Right renal pelvis (tissue), 4 donors: ENCODE measurements at regions not wholly inside any gene's neighbourhood (a gene's known extent, or its start where the extent isn't known, plus 50 kb on each side); places are given as distances from the start of the nearest gene placed in this dataset.
"Not testable (repeated sequence)": the region's sequence is repeated elsewhere in the genome, so short reads cannot be mapped to it uniquely, and the experiment has no call there.

Experiments used
- DNase-seq, 4 donors: peaks; one replicate each; pipeline ENCODE4 v3.0.0-alpha.2; 2013; ENCODE audit warnings: low read depth in 4 of 4, low spot score in 3 of 4, missing footprints in 1 of 4

- no peak for DNase-seq
These were observed 73.9 kb downstream of the LSM3 start for GRCh38 chr3:14252321-14253021.

DNA sequence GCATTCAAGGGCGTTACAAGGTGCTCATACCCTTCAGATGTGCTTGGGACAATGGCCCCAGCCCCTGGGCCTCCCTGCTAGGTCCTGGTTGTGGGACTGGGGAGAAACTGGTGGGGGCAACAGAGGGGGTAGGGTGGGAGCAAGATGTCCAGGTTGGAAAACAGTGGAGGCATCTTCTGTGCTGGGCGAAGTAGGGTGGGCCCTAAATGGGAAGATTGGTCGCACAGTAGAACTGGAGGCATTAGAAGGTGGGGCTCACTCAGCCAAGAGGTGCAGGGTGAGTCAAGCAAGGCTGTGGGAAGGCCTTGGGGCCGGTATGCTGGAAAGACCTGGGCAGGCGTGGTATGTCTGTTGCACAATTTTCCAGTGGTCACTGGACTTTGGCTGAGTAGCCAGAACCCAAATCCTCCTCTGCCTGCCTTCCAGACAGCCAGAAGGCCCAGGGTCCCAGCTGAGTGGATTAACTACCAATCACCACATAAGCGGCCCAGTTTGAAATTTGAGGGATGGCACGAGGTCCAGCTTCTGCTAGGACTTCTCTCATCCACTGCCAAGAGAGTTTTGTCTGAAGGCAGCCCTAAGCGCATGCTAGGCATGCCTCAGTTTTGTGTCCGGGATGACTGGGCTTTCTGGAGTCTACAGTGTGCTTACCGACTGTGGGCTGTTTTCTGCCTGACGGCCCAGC, 74.5 kb downstream of the LSM3 start:
- no peak for DNase-seq

DNA sequence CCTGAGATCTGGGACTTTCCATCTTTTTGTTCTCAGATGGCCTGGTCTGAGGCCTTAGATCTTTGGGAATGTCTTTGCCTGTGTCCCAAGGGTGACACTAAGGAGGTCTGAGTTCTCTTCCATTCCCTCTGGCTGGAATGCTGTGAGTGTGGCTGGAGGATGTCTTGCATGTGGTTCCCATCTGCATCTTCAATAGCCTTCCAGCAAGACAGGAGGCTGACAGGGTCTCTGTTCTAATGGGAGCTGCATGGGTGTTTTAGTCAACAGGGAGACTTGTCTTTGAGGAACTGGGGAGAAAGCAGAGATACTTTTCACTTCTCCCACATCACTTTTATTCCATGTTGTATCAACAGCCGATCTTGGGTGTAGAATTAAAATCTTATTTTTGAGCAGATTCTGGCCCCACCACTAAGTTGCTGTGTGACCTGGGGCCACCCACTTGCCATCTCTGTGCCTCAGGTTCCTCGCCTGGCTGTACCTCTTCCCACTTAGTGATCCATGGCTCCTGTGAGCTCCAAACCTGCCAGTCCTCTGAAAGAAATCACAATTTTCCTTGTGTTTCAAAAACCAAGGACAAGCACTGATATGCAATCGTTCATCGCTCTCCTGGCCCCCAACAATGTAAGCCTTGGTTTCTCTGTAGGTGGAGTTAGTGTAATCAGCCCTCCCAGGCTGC, 75.2 kb downstream of the LSM3 start:
- no peak for DNase-seq

- no peak for DNase-seq
These were observed 76.4 kb downstream of the LSM3 start for GRCh38 chr3:14254812-14255702.

DNA sequence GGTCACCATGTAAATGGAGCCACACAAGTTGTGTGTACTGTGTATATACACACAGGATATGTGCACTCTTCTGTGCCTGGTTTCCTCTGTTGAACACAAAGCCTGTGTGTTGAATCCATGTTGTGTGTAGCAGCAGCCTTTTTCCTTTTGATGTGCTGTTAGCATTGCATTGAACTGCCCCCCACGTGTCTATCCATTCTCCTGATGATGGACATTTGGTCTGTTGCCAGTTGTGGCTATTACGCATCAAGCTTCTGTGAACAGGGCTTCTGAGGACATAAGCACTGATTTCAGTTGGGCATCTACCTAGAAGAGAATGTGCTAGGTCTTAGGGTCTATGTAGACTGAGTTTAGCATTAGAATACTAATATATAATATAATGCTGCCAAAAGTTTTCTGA, 77.4 kb downstream of the LSM3 start:
- DNase-seq = no peak

DNA sequence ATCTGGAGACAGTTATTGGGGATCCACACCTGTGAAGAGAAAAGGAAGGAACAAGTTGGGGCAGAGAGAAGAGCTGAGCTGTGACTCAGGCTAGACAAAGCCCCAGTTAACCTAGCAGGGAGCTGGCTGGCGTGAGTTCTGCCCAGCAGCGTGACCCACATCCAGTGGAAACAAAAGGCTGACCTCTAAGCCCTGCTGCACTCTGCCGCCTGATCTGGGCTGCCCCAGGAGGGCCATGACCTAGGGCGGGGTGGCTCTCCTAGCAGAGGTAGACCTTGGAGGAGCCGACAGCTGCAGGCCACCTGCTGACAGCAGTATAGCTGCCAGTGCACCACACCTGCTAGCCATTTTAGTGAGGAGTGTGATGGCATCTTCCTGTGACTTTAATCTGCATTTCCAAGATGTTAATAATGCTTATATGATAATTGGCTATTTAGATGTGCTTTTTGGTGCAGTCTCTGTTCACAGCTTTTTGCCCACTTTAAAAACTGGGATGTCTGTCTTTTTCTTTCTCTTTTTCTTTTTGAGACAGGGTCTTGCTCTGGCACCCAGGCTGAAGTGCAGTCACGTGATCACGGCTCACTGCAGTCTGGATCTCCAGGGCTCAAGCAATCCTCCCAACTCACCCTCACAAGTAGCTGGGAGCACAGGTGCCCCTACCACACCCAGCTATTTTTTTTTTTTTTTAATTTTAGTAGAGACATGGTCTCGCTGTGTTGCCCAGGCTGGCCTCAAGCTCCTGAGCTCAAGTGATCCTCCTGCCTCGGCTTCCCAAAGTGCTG, 78.1 kb downstream of the LSM3 start:
- no peak for DNase-seq

- no peak for DNase-seq
These were observed 80.6 kb downstream of the LSM3 start for GRCh38 chr3:14258906-14259904.

DNA sequence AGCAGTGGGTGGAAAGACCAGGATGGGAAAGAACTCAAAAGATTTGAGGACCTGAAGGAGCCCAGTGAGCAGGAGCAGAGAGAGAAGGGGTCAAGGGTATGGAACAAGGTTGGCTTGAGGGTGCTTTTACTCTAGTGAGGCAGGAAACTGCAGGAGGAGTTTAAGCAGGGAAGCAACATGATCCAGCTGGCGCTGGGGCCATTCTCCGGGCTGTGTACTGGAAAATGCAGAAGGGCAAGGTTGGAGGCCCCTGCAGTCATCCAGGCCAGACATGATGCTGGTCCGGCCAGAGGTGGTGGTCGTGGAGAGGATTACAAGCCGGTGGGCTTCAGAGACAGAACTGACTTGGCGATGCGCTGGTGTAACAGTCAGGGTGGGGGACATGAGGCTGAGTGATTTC, 81.8 kb downstream of the LSM3 start:
- no peak for DNase-seq

DNA sequence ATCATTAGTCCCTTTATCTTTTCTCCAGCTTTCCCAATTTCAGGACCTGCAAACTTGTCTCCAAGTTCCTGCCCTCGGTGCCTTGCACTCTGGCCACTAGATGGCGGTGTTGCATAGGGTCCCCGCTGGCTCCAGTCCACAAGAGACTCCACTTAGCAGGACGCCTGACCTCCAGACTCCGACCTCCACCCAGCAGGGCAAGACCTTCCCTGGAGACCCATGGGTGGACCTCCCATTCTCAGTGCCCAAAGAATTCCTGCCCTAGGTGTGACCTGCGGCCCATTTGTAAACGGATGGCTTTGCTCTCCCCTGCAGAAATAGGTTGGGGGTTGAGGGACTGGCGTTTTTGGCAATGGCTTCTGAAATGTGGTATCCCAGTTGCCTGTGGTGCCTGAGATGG, 82.6 kb downstream of the LSM3 start:
- DNase-seq = peak; percentile 70 to 75 (median 71)

DNA sequence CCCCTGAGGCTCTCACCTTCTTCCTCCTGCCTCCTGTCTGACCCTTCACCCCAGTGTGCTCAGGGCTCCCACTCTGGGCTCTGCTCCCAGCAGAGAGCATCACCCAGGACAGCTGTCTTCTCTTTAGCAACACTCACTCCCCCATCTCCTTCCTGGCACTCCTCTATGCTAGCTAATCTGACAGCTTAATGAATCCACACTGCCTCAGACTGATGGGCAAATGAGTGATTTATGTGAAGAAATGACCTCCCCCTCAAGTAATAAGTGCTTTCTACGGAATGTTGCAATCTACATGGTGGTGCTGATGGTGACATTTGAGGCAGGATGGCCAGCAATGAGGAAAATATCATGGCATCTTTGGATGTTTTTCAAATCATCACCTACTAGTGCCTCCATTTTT, 83.6 kb downstream of the LSM3 start:
- DNase-seq = no peak

GRCh38 chr3:14262867-14263266, 84.2 kb downstream of the LSM3 start:
- DNase-seq = no peak

DNA sequence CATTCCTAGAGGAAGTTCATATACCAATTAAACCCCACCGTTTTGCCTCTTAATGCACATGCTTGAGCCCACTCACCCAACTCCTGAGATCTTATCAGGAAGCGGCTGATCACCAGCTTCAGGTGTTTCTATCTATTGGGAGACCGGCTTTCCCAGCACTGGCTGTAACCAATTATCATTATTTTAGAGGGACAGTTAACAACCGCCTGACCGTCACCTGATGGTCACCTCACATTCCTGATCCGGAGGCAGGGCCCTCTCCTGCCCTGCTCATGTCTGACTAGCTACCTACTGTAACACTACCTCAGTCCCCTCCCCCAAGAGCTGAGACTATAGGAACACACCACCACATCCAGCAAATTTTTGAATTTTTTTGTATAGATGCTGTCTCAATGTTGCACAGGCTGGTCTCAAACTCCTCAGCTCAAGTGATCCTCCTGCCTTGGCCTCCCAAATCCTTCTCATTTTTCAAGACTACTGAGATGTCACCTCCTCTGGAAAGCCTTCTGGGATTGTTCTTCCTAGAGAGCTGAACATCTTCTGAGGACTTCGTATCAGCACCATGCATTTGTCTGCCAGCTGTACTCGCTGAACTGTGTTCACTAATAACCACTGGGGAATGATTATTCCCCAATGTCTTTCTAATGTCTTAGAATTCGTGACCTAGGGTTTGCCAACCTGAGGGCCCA, 84.8 kb downstream of the LSM3 start:
- no peak for DNase-seq

DNA sequence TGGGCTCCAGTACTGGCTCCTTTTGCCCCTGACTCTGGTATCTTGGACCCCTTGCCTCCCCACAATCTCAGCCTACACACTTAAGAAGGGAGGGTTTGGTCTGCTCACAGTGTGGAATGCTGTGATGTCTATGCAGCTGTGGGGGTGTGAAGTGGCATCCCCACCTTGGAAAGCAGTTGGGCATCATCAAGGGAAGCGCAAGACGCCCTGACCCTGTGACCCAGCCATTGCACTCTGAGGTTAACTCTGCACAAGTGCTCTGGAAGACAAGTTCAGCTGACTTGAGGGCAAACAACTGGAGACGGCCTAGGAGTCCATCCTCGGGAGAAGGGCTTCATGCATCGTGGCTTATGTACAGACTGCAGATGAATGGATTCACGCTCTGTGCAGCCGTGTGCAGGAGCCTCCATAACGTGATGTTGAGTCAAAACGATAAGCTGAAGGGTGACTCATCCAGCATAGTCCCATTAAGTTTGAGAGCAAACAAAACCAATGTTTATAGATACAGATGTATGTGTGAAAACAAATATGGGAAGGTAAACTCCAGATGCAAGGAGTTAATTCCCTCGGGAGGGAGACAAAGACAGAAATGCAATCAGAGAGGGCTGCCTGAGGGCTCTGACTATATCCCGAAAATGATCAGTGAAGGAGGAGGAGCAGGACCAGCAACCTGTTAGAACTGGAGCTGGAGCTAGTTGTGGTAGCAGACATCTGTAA, 86.8 kb downstream of the LSM3 start:
- no peak for DNase-seq

DNA sequence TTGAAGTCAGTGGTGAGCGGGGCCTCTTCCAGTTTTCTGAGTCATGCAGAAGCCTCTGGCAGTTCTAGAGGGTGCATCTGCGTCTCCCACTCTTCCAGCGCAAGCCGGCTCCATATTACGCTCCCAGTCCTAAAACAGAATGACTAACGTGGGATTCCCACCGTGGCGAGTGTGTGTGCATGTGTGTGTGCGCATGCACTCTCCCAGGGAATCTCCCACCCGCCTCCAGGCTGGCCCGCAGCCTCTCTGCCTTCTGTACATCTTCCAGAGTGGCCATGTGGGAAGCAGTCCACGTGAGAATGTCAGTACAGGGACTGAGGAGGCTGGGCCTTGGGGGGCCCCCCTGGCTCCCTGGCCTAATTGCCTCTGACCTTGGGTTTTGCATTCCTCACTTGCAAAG, 87.7 kb downstream of the LSM3 start:
- DNase-seq = no peak

- no peak for DNase-seq
These were observed 89.4 kb downstream of the LSM3 start for GRCh38 chr3:14267976-14268375.

DNA sequence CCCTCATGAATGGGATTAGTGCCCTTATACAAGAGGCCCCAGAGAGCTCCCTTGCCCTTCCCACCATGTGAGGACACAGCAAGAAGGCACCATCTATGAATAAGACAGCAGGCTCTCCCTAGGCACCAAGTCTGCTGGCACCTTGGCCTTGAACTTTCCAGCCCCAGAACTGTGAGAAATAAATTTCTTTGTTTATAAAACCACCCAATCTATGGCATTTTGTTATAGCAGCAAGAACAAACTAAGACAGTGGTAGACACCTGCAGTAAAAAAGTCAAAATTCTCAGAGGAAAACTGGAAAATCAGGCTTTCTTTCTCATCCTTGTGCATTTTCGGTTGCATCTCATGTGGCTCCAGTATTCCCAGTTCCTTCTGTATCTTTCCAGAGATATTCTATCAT, 90.3 kb downstream of the LSM3 start:
- DNase-seq = no peak

DNA sequence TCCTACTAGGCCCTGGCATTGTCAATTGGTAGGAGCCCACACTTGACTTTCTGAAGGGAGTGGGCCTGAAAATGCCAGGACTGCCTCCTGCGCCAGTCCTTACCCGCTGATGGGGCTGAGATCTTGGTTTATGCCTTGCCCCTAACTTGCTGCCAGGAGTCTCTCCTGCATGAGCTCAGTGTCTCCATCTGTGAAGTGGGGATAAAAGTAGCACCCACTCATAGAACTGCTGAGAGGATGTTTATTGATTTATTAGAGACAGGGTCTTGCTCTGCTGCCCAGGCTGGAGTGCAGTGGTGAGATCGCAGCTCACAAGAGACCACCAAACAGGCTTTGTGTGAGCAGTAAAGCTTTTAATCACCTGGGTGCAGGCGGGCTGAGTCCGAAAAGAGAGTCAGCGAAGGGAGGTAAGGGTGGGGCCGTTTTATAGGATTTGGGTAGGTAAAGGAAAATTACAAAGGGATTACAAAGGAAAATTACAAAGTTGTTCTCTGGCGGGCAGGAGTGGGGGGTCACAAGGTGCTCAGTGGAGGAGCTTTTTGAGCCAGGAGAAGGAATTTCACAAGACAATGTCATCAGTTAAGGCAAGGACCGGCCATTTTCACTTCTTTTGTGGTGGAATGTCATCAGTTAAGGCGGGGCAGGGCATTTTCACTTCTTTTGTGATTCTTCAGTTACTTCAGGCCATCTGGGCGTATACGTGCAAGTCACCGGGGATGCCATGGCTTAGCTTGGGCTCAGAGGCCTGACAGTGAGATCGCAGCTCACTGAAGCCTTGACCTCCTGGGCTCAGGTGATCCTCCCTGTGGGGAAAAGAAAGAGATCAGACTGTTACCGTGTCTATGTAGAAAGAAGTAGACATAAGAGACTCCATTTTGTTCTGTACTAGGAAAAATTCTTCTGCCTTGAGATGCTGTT, 93.7 kb downstream of the LSM3 start:
- DNase-seq = not testable (repeated sequence)
